IPS DF 4.7 (cell line): ENCODE measurements at regions not wholly inside any gene's neighbourhood (a gene's known extent, or its start where the extent isn't known, plus 50 kb on each side); places are given as distances from the start of the nearest gene placed in this dataset.
"Not testable (repeated sequence)": the region's sequence is repeated elsewhere in the genome, so short reads cannot be mapped to it uniquely, and the experiment has no call there.

Experiments used
- DNase-seq: peaks from one replicate; pipeline ENCODE4 v3.0.0-alpha.2; 2013; ENCODE audit warnings: low spot score; ENCODE audit errors: extremely low read depth

- DNase-seq = no peak
Observed at GRCh38 chr12:131357185-131357747, 353.6 kb upstream of the SFSWAP start.

GRCh38 chr12:131357920-131358319, 353.0 kb upstream of the SFSWAP start:
- no peak for DNase-seq

- DNase-seq = no peak
Observed at GRCh38 chr12:131362291-131363211, 348.3 kb upstream of the SFSWAP start.

- no peak for DNase-seq
Observed at GRCh38 chr12:131363393-131363792, 347.5 kb upstream of the SFSWAP start.

- no peak for DNase-seq
Observed at GRCh38 chr12:131363841-131364495, 346.9 kb upstream of the SFSWAP start.

GRCh38 chr12:131364903-131365820, 345.7 kb upstream of the SFSWAP start:
- no peak for DNase-seq

- no peak for DNase-seq
Observed at GRCh38 chr12:131365821-131366260, 345.0 kb upstream of the SFSWAP start.

- no peak for DNase-seq
Observed at GRCh38 chr12:131366261-131366871, 344.5 kb upstream of the SFSWAP start.

- DNase-seq = not testable (repeated sequence)
Observed at GRCh38 chr12:131367067-131367982, 343.6 kb upstream of the SFSWAP start.

- no peak for DNase-seq
Observed at GRCh38 chr12:131367983-131368667, 342.8 kb upstream of the SFSWAP start.

GRCh38 chr12:131368668-131369071, 342.2 kb upstream of the SFSWAP start:
- DNase-seq = no peak

- no peak for DNase-seq
Observed at GRCh38 chr12:131369094-131369845, 341.6 kb upstream of the SFSWAP start.

GRCh38 chr12:131370321-131370720, 340.6 kb upstream of the SFSWAP start:
- no peak for DNase-seq

- no peak for DNase-seq
Observed at GRCh38 chr12:131370791-131371347, 340.0 kb upstream of the SFSWAP start.

- DNase-seq = no peak
Observed at GRCh38 chr12:131371401-131372170, 339.3 kb upstream of the SFSWAP start.

GRCh38 chr12:131372171-131372475, 338.8 kb upstream of the SFSWAP start:
- no peak for DNase-seq

GRCh38 chr12:131372706-131373195, 338.1 kb upstream of the SFSWAP start:
- DNase-seq = no peak
